ENCODE measurements at regions not wholly inside any gene's neighbourhood (a gene's known extent, or its start where the extent isn't known, plus 50 kb on each side); places are given as distances from the start of the nearest gene placed in this dataset.

DNA sequence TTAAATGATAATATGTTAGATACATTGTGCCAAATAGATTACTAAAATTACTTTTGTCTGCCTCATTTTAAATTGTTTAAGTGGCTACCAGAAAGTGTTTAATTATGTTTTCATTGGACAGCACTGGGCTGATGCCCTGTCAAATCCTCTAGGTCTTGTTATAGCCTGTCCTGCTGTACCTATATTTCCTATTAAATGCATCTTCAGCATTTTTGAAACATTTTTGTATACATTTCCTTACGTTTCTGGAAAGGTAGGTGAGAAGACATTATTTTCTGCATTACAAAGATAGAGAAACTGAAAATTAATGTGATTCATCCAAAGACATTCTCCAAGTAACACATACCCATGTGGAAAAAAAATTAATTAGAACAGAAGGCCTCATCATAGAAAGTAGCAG, 192.2 kb upstream of the HS3ST3A1 start:
- no peaks in the 10 kb centered on the region for H3K36me3 ChIP-seq
- no peak overlapping the region for H3K4me3 ChIP-seq
- WGBS, 2 donors = 85 to 90% methylated on average over 1 of the region's 1 CpG
- TF ChIP-seq, protein P1, sequence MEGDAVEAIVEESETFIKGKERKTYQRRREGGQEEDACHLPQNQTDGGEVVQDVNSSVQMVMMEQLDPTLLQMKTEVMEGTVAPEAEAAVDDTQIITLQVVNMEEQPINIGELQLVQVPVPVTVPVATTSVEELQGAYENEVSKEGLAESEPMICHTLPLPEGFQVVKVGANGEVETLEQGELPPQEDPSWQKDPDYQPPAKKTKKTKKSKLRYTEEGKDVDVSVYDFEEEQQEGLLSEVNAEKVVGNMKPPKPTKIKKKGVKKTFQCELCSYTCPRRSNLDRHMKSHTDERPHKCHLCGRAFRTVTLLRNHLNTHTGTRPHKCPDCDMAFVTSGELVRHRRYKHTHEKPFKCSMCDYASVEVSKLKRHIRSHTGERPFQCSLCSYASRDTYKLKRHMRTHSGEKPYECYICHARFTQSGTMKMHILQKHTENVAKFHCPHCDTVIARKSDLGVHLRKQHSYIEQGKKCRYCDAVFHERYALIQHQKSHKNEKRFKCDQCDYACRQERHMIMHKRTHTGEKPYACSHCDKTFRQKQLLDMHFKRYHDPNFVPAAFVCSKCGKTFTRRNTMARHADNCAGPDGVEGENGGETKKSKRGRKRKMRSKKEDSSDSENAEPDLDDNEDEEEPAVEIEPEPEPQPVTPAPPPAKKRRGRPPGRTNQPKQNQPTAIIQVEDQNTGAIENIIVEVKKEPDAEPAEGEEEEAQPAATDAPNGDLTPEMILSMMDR (IDR thresholded peaks at IDR 0.05) = no peak
- H3K9me3 ChIP-seq = peaks cover 0 to 19% (median 0%) of the 10 kb centered on the region in 11 donors
- H3K27ac ChIP-seq = peak overlapping the region in 1 of 10 donors; percentile 76
- no peaks in the 10 kb centered on the region for H3K27me3 ChIP-seq
- ATAC-seq (no peak), DNase-seq (no peak)
- intact Hi-C loops (cut with DNase I) = loop anchor here in 1 of 10 donors (10.0 kb wide), 1 partner anchor 91 kb away; no protein-coding TSS in a partner anchor
- peaks cover 0 to 4% (median 0%) of the 10 kb centered on the region in 9 donors for H3K4me1 ChIP-seq

DNA sequence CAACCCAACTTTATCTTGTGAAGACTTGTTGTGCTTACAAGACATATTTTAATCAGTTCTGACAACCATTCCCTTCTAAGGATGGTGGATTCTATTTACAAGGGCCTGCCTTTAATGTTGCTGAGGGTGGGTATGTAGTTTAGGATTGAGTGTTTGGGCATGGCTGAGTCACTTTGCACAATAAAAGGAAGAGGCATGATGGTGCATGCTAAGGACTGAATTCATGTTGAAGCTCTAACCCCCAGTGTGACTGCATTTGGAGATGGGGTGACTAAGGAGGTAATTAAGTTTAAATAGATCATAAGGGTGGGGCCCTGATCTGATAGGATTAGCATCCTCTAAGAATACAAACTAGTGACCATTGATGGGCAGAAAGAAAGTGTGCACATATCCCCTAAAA, 196.1 kb upstream of the HS3ST3A1 start:
- no peak overlapping the region for H3K4me3 ChIP-seq
- intact Hi-C loops (cut with DNase I) = loop anchor here in 1 of 10 donors (10.0 kb wide), 1 partner anchor 87 kb away; no protein-coding TSS in a partner anchor
- no peak for ATAC-seq
- H3K36me3 ChIP-seq = no peaks in the 10 kb centered on the region
- H3K27me3 ChIP-seq = no peaks in the 10 kb centered on the region
- TF ChIP-seq, protein P1 (IDR thresholded peaks at IDR 0.05) = no peak
- peaks cover 0 to 4% (median 0%) of the 10 kb centered on the region in 9 donors for H3K4me1 ChIP-seq
- no peak overlapping the region for H3K27ac ChIP-seq
- H3K9me3 ChIP-seq = peaks cover 0 to 5% (median 0%) of the 10 kb centered on the region in 11 donors
- DNase-seq = no peak

- H3K27me3 ChIP-seq = no peaks in the 10 kb centered on the region
- no peak for DNase-seq
- H3K27ac ChIP-seq = no peak overlapping the region
- 51 to 70% methylated on average over 5 of the region's 5 CpGs for WGBS, 2 donors
- TF ChIP-seq, protein P1 (IDR thresholded peaks at IDR 0.05) = no peak
- peaks cover 0 to 9% (median 0%) of the 10 kb centered on the region in 9 donors for H3K4me1 ChIP-seq
- no peak overlapping the region for H3K4me3 ChIP-seq
- ATAC-seq = no peak
- intact Hi-C loops (cut with DNase I) = no loop called here
- H3K9me3 ChIP-seq = no peaks in the 10 kb centered on the region
- no peaks in the 10 kb centered on the region for H3K36me3 ChIP-seq
Observed at GRCh38 chr17:13806092-13806491, 204.4 kb upstream of the HS3ST3A1 start.

DNA sequence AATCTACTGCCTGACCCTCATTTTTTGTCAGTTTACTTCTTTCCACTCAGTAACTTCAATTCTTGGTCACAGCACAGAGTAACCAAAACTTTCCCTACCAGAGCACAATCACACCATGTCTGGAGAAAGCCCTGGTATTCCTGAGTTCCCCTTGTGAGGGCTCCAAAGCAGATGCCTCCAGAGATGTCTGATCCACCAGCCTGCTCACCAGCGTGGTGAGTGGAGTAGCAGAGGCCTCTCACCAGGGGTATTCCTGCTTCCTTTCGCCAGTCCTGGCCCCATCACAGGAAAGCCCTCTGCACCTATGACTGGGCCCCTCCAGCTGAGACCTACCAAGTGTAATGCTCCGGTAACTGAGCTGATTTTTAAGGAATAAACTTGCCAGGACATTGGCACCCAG, 205.4 kb upstream of the HS3ST3A1 start:
- no peak for DNase-seq
- no peak overlapping the region for H3K4me3 ChIP-seq
- intact Hi-C loops (cut with DNase I) = no loop called here
- 84 to 87% methylated on average over 3 of the region's 3 CpGs for WGBS, 2 donors
- no peaks in the 10 kb centered on the region for H3K36me3 ChIP-seq
- no peaks in the 10 kb centered on the region for H3K9me3 ChIP-seq
- ATAC-seq = no peak
- H3K4me1 ChIP-seq = peaks cover 0 to 9% (median 0%) of the 10 kb centered on the region in 9 donors
- H3K27ac ChIP-seq = no peak overlapping the region
- TF ChIP-seq, protein P1 (IDR thresholded peaks at IDR 0.05) = no peak
- no peaks in the 10 kb centered on the region for H3K27me3 ChIP-seq
